ENCODE measurements at regions not wholly inside any gene's neighbourhood (a gene's known extent, or its start where the extent isn't known, plus 50 kb on each side); places are given as distances from the start of the nearest gene placed in this dataset.

DNA sequence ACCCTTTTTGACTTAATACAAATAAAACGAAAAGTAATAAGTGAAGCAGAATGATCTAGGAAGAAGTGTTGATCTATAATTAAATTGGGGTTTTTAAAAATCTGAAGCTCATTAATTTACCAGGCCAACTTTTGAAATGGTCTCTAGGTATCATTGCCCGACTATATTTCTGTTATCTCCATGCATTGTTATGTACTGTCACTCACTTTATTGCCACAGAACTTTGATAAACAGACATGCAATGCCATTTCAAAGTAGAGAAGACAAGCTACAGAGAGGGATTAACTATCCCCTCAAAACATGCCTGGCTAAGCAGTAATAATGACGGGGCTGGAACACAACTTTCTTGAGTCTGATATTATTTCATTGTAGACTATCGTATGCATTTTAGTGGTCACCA, 147.6 kb upstream of the ITGA4 start:
- no peaks in the 10 kb centered on the region for H3K36me3 Mint-ChIP-seq
- no peaks in the 10 kb centered on the region for H3K9me3 Mint-ChIP-seq
- H3K4me1 Mint-ChIP-seq: peaks cover 84% of the 10 kb centered on the region
- H3K27me3 Mint-ChIP-seq: no peaks in the 10 kb centered on the region
- H3K27ac Mint-ChIP-seq: peak overlapping the region; percentile 94
- peak overlapping the region; percentile 71 for H3K4me3 Mint-ChIP-seq
- no peak for ATAC-seq

DNA sequence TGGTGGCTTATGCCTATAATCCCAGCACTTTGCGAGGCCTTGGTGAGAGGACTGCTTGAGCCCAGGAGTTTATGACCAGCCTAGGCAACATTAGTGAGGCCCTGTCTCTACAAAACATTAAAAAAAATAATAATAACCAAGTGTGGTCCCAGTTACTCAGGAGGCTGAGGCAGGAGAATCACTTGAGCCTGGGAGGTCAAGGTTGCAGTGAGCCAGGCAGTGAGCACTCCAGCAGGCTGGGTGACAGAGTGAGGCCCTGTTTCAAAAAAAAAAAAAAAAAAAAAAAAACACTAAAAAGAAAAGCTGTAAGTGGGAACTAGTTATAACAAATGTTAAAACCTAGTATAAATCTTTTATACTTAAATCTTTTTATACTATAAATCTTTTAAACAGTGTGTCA, 146.2 kb upstream of the ITGA4 start:
- H3K27ac Mint-ChIP-seq: no peak overlapping the region
- no peaks in the 10 kb centered on the region for H3K27me3 Mint-ChIP-seq
- H3K4me3 Mint-ChIP-seq: no peak overlapping the region
- ATAC-seq: no peak
- no peaks in the 10 kb centered on the region for H3K9me3 Mint-ChIP-seq
- no peaks in the 10 kb centered on the region for H3K36me3 Mint-ChIP-seq
- H3K4me1 Mint-ChIP-seq: peaks cover 70% of the 10 kb centered on the region

DNA sequence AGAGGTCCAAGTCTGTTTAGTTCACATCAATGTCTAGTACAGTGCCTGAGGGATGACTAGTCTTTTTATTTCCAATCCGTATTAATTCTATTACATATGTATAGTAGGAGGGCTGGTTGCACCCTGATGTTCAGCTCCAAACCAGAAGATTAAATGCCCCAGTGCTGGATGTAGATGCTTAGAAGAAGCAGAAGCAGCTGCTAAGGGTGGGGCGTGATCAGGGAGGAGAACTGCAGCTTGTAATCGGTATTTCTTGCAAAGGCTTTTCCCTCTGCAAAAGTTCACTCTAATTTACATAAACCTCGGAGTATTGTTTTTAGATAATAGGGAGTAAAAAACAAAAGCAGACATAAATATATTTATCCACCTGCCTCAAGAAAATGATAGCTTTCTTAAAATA, 145.3 kb upstream of the ITGA4 start:
- Mint-ChIP-seq H3K9me3 (no peaks in the 10 kb centered on the region), H3K4me1 (peaks cover 62% of the 10 kb centered on the region), H3K36me3 (no peaks in the 10 kb centered on the region), H3K4me3 (peak overlapping the region; percentile 59), H3K27me3 (no peaks in the 10 kb centered on the region), H3K27ac (peak overlapping the region; percentile 95)
- peak; percentile 87 for ATAC-seq

DNA sequence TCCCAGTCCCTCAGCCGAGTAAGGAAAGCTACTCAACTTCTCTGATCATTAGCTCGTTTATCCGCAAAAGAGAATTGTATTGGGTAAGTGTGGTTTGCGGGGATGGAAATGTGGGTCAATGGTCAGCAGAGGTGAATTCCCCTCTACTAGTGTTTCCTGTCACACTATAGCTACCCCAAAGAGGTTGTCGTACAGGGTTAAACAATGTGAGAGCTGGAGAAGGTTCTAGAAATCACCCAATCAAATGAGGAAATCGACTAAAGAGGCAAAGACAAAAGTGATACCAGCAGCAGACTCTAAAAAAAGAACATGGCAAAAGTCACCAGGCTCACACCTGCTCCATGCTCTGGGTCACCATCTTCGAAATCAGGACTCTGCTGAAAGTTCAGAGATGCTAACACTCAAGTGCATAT, 144.7 kb upstream of the ITGA4 start:
- Mint-ChIP-seq H3K36me3 (no peaks in the 10 kb centered on the region), H3K27ac (peak overlapping the region; percentile 95), H3K9me3 (no peaks in the 10 kb centered on the region), H3K27me3 (no peaks in the 10 kb centered on the region), H3K4me3 (peak overlapping the region; percentile 61), H3K4me1 (peaks cover 55% of the 10 kb centered on the region)
- ATAC-seq: peak; percentile 92

DNA sequence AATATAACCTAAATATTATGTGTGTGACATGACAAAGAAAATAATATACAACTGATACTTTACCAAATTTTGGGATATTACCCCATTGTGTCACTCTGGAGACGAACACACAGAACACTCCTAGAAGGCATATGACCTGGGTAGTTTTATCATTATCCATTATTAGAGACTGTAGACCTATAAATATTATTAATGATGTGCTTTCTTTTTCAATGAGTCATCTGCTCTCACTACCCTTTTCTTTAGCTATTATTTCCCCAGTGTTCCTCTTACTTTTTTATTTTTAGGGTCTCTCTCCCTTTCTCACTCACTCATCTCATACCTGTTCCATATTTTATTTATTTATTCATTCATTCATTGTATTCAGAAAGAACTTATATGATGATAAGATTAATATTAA, 143.3 kb upstream of the ITGA4 start:
- no peaks in the 10 kb centered on the region for H3K27me3 Mint-ChIP-seq
- ATAC-seq: no peak
- H3K36me3 Mint-ChIP-seq: no peaks in the 10 kb centered on the region
- H3K4me1 Mint-ChIP-seq: peaks cover 42% of the 10 kb centered on the region
- no peaks in the 10 kb centered on the region for H3K9me3 Mint-ChIP-seq
- H3K27ac Mint-ChIP-seq: peak overlapping the region; percentile 95
- no peak overlapping the region for H3K4me3 Mint-ChIP-seq

DNA sequence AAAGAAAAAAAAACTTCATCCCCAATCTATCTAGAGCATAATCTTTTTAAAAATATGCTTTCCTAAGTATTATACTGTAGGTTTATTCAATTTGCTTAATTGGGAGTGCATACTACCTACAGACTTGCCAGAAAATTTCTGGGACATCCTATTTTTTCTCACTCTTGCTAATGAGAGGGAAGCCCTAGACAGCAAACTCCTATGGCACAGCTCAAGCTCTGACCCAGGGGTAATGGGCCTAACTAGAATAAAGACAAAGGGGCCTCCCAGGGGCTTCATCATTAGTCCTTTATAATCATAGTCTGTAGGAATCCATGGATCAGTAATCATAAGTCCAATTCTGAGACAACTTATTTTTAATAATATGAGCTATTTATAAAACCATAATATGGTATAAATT, 142.6 kb upstream of the ITGA4 start:
- H3K27me3 Mint-ChIP-seq: no peaks in the 10 kb centered on the region
- no peaks in the 10 kb centered on the region for H3K36me3 Mint-ChIP-seq
- peak overlapping the region; percentile 95 for H3K27ac Mint-ChIP-seq
- H3K4me3 Mint-ChIP-seq: no peak overlapping the region
- ATAC-seq: no peak
- H3K9me3 Mint-ChIP-seq: no peaks in the 10 kb centered on the region
- peaks cover 35% of the 10 kb centered on the region for H3K4me1 Mint-ChIP-seq

DNA sequence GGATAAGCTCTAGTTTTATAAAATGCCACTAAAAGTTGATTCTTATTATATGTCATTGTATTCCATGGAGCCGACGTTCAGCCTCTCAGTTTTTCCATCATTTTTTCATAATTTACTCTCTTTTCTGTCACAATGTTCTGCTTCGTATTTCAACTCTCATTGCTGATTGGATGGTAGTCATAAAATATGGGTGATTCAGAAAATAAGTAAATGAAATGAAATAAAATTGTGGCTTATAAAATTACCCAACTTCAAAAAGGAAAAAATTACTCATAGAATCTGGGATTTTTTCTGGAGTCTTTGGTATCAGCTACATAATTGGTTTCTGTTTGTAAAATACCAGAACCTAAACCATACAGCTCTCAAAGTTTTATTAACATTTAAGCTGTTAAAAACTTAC, 139.7 kb upstream of the ITGA4 start:
- no peak for ATAC-seq
- peaks cover 20% of the 10 kb centered on the region for H3K4me1 Mint-ChIP-seq
- no peaks in the 10 kb centered on the region for H3K27me3 Mint-ChIP-seq
- H3K9me3 Mint-ChIP-seq: no peaks in the 10 kb centered on the region
- no peaks in the 10 kb centered on the region for H3K36me3 Mint-ChIP-seq
- no peak overlapping the region for H3K27ac Mint-ChIP-seq
- no peak overlapping the region for H3K4me3 Mint-ChIP-seq

DNA sequence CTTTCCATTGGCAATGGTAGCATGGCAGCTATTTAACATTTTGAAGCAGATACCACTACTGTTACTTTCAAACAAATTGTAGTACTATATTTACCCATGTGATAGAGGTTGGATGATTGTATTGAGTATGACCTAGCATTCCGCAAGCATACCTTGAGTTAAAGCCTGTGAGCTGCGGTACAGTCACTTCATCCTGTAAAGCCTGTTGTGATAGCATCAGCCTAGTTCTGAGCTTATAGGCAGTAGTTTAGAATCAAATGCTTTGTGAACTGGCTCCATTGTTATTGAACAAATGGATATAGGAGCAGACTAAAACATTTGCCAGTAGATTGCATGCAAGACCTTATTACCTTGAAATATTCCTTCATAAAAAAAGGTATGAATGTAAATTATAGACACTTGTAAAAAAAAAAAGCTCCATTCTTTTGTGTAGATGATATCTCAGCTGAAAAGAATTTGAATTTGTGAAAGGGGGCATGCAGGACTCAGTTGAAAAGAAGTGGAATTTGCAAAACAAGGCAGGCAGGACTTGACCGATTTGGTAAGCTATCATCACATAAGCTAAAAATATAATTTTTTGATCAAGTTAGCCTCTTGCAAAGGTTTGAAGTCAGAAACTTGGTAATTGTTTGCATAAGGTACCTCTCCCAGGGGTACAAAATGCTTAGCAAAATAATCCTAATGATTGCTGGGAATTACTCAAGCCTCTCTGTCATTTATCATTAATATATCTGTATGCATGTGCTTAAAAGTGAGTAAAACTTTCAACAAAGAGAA, 138.5 kb upstream of the ITGA4 start:
- Mint-ChIP-seq H3K4me3 (no peak overlapping the region), H3K4me1 (peaks cover 13% of the 10 kb centered on the region), H3K27me3 (no peaks in the 10 kb centered on the region), H3K27ac (no peak overlapping the region), H3K36me3 (no peaks in the 10 kb centered on the region), H3K9me3 (no peaks in the 10 kb centered on the region)
- no peak for ATAC-seq

DNA sequence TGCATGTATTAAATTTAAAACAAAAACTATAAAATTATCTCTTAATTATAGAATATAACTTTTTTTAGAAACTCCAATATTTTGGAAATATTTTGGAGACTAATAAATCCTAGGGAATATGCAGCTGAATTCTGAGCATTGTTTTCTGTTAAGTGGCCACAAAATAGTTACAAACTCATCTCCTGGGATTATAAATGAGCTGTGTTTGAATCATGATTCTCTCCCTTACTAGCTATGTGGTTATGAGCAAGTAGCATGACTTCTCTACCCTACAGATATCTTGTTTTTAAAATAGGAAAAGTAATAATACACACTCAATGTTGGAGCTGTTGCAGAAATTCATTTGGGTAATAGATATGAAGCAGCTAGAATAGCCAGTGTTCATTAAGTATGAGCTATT, 137.9 kb upstream of the ITGA4 start:
- Mint-ChIP-seq H3K9me3 (no peaks in the 10 kb centered on the region), H3K36me3 (no peaks in the 10 kb centered on the region), H3K27ac (no peak overlapping the region)

DNA sequence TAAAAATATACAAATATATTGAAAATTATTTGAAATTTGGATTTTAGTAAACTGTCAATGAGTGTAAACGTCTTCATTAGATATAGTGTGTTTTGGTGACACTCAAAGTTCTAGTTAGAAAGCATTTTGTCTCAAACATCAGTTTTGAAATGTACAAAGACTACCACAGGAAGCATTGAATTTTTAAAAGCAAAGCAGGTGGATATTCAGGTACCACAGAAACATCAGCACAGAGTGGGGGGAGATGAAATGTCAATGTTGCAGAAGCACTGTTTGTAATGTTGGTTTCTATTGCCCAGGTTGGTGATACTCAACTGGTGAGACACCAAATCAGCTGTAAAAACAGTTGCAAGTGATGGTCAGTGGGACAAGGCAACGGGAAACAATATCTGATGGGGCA, 136.5 kb upstream of the ITGA4 start:
- ATAC-seq: no peak
- no peak overlapping the region for H3K27ac Mint-ChIP-seq
- no peak overlapping the region for H3K4me3 Mint-ChIP-seq
- no peaks in the 10 kb centered on the region for H3K36me3 Mint-ChIP-seq
- H3K27me3 Mint-ChIP-seq: no peaks in the 10 kb centered on the region
- H3K4me1 Mint-ChIP-seq: peaks cover 8% of the 10 kb centered on the region
- no peaks in the 10 kb centered on the region for H3K9me3 Mint-ChIP-seq

More for the DNA sequence above, 137.9 kb upstream of the ITGA4 start:
- H3K4me3 Mint-ChIP-seq: no peak overlapping the region
- no peak for ATAC-seq
- H3K4me1 Mint-ChIP-seq: peaks cover 11% of the 10 kb centered on the region
- H3K27me3 Mint-ChIP-seq: no peaks in the 10 kb centered on the region

DNA sequence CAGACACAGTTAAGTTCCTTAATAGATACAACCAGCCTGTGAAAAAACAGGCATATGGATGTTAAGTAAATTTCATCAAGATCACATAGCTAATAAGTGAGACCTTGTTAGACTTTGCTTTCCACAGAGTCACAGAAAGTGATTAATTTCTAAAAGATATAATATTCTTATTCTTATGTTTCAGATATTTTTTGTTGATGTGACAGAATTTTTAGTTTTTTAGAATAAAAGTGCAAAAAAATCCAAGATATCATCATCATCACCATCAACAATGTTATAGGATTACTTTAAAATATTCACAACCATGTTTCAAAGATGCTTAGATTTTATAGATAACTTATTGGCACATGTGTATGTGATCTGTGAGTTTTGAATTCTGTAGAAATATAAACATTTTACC, 132.3 kb upstream of the ITGA4 start:
- H3K9me3 Mint-ChIP-seq: no peaks in the 10 kb centered on the region

DNA sequence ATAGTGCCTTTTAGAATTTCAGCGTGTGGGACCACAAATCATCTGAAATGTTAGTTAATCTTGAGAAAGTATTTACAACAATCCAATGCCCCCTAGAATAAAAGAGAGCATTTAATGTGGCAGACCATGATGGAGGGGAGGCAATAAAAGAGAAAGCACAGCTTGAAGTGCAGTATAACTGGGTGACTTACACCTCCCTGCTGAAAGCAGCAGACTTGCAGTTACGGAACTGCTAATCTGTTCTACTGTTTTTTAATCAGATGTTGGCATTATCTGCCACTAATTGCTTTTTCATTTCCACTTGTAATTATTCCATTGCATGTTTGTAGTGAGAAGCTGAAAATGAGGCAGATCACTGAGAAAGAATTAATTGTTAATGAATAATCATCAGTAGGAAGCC, 130.5 kb upstream of the ITGA4 start:
- Mint-ChIP-seq H3K4me3 (no peak overlapping the region), H3K27ac (no peak overlapping the region), H3K9me3 (no peaks in the 10 kb centered on the region), H3K27me3 (no peaks in the 10 kb centered on the region), H3K36me3 (peaks cover 11% of the 10 kb centered on the region), H3K4me1 (peaks cover 18% of the 10 kb centered on the region)
- no peak for ATAC-seq

More for the DNA sequence above, 132.3 kb upstream of the ITGA4 start:
- Mint-ChIP-seq H3K4me1 (peaks cover 18% of the 10 kb centered on the region), H3K27ac (no peak overlapping the region), H3K36me3 (peaks cover 11% of the 10 kb centered on the region), H3K4me3 (no peak overlapping the region), H3K27me3 (no peaks in the 10 kb centered on the region)
- ATAC-seq: no peak

DNA sequence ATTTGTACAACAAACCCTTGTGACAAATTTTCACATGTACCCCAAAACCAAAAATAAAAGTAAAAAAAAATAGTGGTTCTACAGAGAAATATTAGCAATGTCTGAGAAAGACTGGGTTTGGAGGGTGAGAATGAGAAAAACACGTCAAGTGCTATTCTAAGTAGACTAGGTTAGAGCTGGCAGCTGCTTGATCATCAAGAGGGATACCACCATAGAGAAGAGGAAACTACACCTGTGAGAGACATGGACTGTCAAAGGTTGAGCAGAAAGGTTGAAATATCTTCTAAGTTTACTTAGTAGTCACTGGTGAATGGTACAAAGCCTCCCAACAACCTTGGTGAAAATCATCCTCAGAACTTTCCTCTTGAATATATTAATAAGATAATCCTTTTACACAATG, 126.9 kb upstream of the ITGA4 start:
- Mint-ChIP-seq H3K27ac (no peak overlapping the region), H3K4me1 (peaks cover 21% of the 10 kb centered on the region)

DNA sequence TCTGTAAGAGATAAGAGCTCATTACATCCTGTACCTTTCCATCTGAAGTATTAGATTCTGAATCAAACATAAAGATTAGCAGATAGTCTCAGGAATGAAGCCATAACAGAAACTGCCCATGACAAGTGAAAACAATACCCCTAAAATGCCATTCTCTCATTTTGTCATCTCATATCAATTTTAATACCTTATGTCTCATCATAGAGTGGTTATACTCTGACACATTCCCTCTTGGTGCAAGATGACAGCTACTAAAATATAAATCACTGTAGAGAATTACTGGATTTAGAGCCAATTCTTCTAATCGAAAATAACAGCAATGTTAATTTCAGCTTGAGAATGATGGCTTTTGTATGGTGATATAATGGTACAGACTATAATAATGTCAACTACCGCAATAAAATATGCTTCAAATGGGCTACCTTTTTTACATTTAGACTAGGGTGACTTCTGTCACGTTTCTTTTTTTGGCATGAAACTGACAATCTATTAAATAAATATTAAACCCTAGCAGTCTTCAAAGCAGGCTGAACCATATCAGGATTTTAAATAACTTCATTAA, 125.1 kb upstream of the ITGA4 start:
- Mint-ChIP-seq H3K9me3 (no peaks in the 10 kb centered on the region), H3K4me1 (peaks cover 12% of the 10 kb centered on the region), H3K4me3 (no peak overlapping the region), H3K27me3 (no peaks in the 10 kb centered on the region), H3K36me3 (peaks cover 11% of the 10 kb centered on the region), H3K27ac (no peak overlapping the region)
- no peak for ATAC-seq

More for the DNA sequence above, 126.9 kb upstream of the ITGA4 start:
- peaks cover 11% of the 10 kb centered on the region for H3K36me3 Mint-ChIP-seq
- ATAC-seq: no peak
- no peak overlapping the region for H3K4me3 Mint-ChIP-seq
- H3K27me3 Mint-ChIP-seq: no peaks in the 10 kb centered on the region
- H3K9me3 Mint-ChIP-seq: no peaks in the 10 kb centered on the region

DNA sequence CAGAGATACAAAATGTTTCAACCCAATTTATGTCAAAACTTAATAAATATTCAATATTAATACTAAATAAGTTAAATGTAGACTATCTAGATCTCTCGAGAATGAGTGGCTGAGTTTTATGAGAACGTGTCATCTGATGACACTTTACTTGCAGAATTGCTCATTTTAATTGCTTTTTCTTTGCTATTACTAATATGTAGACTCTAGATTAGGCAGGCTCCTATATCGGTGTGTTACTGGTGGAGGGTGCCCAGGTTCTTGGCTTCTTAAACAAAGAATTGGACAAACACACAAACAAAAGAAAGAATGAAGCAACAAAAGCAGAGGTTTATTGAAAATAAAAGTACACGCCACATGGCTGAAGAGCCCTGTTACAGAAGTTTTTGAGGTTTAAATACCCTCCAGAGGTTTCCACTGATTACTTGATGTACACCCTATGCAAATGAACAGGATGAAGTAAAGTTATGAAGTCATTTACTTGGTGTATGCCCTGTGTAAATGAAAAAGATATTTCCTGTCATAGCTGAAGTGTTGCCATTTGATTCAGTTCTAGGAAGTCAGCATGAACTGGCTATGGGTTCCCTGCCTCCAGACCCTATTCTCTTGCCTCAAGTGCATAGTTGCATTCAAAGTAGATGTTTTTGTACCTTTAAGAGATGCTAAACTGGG, 122.9 kb upstream of the ITGA4 start:
- H3K4me1 Mint-ChIP-seq: peaks cover 15% of the 10 kb centered on the region
- ATAC-seq: peak; percentile 36
- H3K27me3 Mint-ChIP-seq: no peaks in the 10 kb centered on the region
- no peak overlapping the region for H3K4me3 Mint-ChIP-seq
- no peak overlapping the region for H3K27ac Mint-ChIP-seq
- peaks cover 2% of the 10 kb centered on the region for H3K36me3 Mint-ChIP-seq
- H3K9me3 Mint-ChIP-seq: no peaks in the 10 kb centered on the region

DNA sequence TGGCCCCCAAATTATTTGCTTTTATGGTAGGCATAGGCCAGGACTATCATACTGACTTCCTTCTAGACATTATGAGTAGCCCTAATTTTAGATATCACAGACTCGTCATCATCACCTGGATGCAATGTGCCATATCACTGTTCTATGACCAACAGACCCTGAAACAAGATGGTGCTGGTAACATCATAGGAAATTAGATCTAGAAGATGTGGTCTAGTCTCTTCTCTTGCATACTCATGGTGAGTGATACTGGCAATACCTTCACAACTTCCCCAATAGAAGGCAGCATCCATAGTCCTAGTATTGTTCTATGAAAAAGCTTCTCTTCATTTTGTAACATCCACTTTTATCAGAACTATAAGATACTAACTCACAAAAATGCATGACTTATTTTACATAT, 116.3 kb upstream of the ITGA4 start:
- no peaks in the 10 kb centered on the region for H3K36me3 Mint-ChIP-seq
- H3K27ac Mint-ChIP-seq: no peak overlapping the region
- no peaks in the 10 kb centered on the region for H3K9me3 Mint-ChIP-seq
- H3K4me1 Mint-ChIP-seq: peaks cover 12% of the 10 kb centered on the region
- ATAC-seq: no peak
- H3K4me3 Mint-ChIP-seq: no peak overlapping the region
- H3K27me3 Mint-ChIP-seq: no peaks in the 10 kb centered on the region
